ENCODE measurements at regions not wholly inside any gene's neighbourhood (a gene's known extent, or its start where the extent isn't known, plus 50 kb on each side); places are given as distances from the start of the nearest gene placed in this dataset.

DNA sequence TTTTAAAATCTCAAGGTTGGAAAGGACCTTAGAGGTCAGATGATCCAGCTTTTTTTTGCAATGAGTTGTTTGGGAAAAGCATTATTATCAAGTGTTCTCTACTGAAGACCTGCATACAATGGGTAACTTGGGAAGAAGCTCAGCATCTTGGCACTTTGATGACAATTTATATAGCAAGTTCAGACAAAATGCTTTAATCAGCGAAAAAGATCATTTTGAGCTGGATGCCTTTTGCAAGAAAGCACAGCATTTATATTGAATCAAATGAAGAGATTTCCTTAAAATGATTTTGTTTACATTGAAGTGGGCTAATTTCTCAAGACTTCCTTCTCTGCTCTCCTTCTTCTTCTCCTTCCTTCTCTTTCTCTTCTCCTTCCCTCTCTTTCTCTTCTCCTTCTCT is 796.4 kb upstream of the CDH2 start:
- no peak for DNase-seq (ENCODE audit: low read depth)

DNA sequence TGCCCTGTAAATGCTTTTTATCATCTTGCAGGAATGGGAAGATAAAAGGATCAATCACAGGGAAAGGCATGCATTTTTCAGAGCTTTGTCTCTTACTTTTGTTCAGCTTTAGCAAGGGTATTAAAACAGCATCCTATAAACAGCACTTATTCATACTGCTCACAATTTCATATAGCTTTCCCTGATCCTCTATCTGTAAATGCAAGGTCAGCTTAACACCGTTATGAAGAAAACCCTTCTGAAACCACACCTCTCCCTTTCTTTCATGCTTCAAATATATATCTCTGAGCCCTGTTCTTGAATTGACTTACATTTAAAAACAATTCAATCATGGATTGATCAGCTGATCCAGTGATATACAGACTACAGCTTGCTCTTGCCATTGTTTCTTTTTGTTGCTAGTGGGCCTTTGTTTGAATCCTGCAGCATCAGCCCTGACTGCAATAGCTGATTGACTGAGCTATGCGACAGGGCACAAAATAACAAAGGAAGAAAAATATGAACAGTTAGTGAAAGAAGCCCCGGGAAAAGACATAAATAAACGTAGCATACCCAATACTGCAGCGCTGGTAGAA is 795.5 kb upstream of the CDH2 start:
- no peak for DNase-seq (ENCODE audit: low read depth)

DNA sequence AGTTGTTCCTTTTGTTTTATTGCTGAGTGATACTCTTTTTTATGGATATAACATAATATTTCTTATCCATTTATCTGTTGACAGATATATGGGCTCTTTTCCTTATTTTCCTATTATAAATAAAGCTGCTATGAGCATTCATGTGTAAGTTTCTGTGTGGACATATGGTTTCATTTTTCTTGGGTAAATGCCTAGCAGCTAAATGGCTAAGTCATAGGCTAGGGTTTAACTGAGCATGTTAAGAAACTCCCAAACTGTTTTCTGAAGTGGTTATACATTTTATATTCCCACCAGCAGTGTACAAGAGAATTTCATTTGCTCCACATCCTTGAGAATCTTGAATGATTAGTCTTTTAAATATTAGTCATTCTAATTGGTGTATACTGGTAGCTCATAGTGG is 786.6 kb upstream of the CDH2 start:
- no peak for DNase-seq (ENCODE audit: low read depth)

DNA sequence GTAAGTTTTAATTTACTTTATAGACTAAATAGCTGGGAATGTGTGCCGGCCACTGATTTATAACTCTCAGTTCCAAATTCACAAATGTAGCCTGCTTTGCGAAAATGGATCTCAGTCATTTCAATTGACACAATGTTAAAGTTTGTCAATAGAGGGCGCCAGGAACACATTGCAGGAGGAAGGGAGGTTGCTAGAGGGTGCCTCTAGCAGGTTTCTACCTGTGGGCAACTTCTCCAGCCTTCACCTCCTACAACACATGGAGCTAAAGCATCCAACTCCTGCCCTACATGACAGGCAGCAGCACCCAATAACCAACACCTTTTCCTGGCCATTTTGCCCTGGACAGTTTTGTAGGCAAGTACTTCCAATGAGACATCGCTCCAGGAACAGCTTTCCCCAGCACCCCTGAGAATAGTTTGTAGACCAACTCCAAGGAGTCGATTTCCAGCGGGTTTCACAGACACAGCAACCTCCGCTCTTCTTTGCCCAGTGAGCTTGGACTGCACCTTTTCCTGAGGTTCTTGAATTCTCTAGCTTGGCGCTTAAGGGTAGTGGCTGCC is 784.8 kb upstream of the CDH2 start:
- DNase-seq (ENCODE audit: low read depth), result no peak

DNA sequence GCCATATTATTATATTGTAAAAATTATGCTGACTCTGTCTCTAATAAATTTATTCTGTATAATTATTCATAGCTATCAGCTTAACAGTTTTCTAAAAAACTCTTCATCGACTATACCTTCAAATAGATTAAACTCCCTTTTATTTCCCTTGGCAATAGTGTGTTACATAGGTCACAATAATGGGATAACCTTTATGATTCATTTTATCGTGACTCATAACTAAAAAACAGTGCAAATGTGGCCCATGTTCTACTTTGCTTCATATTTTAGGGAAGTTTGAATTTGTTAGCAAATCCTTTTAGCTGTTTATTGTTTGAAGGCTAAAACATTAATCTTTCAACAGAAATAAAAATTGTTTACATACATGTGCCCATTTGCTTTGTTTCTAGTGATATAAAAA is 783.2 kb upstream of the CDH2 start:
- DNase-seq (ENCODE audit: low read depth), result no peak

DNA sequence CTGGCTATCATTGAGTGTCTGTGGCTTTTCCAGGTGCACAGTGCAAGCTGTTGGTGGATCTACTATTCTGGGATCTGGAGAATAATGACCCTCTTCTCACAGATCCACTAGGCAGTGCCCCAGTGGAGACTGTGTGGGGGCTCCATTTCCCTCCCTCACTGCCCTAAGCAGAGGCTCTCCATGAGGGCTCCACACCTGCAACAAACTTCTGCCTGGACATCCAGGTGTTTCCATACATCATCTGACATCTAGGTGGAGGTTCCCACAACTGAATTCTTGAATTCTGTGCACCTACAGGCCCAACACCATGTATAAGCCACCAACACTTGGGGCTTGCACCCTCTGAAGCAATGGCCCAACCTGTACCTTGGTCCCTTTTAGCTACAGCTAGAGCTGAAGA is 775.4 kb upstream of the CDH2 start:
- no peak for DNase-seq (ENCODE audit: low read depth)

DNA sequence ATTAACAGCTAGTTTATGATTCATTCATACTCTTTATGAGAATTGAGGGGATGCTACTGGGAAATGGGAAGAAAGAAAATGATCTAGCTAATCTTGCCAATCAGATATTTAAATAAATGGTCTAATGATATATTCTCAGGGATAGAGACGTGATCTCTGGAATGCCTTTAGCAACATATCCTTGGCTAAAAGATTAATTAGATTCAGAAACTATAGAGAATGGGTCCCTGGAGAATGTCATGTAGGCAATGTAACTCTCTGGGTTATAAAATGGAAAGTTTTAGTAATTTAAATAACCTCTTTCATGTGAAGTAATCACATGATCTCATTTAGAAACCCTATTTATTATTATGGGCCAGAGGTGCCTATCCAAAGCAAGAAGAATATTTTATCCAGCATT is 771.0 kb upstream of the CDH2 start:
- no peak for DNase-seq (ENCODE audit: low read depth)

DNA sequence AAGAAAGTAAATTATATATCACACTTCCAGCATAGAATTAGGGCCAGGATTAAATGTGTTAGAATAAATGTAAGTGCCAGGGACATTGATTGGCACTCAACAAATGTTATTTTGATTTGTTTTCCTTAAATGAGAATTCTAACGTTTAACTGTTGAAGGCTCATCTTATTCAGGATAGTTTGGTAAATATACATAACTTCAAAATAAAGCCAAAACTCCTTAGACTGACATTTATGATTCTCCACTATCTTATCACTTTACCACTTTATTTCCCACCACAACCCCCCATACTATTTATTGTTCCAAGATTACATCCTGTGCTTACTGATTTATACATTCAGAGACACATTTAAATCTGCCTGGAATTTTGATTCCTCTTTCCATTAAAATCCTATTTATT is 769.5 kb upstream of the CDH2 start:
- no peak for DNase-seq (ENCODE audit: low read depth)

DNA sequence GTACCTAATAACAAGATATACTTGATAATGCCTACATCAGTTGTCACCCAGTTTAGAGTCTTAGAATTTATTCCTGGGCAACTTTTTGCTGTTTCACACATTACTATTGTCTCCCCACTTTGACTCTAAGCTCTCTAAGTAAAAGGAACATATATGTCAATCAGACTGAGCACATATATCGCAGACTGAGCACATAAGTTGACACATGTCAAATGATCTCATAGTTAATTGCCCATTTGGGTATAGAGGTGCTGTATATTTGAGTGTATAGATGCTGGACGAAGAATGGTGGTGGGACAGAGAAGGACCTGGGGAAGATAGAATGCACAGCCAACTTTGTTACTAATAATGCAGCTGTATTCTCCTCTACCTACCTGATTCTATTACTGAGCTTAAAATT is 746.0 kb upstream of the CDH2 start:
- no peak for DNase-seq (ENCODE audit: low read depth)

DNA sequence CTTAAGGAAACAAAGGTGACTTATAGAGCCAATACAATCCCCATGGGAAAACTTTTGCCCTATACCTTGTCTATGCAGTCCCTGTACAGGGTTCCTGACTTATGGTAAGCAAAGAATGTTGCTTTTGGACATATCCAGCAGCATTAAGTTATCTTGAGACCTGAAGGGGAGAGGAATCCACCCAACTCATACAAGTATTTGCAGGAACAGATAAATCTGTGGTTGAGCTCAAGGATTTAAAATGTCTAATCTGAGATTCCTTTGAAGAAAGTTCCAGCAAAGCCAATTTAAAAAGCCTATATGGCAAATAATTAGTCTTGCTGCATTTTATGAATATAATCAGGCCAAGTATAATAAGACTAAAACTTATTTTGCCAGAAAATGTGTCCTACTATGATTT is 739.5 kb upstream of the CDH2 start:
- no peak for DNase-seq (ENCODE audit: low read depth)

DNA sequence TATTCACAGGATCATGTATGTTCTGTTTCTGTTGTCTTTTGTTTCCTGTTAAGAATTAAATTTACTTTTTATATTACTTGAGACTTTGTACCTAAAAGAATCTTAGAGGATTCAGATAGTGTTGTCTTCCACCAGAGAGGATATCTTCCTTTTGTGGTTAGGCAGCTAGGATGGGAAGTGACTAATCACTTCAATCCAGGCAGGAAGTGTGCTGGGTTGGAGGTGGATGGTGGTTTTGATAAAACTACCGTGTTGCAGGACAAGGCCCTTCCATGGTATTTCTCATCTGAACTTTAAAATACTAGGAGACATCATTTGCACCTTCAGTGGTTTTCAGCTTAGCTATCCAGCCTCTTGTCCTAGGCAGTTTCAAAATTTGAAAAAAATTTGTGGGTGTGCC is 728.6 kb upstream of the CDH2 start:
- no peak for DNase-seq (ENCODE audit: low read depth)

DNA sequence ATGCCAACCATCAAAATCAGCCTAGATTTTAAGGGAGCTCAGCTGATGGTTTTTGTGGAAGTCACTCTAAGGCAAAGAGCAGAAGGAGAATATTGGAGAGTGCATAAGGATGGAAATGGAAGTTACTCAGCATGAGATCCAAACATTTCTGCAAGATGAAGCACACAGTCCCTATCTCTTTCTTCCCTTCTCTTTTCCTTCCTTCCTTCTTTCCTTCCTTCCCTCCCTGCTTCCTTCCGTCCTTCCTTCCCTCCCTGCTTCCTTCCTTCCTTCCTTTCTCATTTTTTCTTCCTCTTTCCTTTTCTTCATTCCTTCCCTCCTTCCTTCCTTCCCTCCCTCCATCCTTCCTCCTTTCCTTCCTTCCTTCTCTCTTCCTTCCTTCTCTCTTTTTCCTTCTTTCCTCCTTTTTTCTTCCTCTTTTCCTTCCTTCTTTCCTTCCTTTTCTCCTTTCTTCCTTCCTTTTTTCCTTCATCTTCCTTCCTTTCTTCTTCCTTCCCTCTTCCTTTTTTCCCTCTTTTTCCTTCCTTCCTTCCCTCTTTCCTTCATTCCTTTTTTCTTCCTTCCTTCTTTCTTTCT is 727.9 kb upstream of the CDH2 start:
- DNase-seq (ENCODE audit: low read depth), result no peak

DNA sequence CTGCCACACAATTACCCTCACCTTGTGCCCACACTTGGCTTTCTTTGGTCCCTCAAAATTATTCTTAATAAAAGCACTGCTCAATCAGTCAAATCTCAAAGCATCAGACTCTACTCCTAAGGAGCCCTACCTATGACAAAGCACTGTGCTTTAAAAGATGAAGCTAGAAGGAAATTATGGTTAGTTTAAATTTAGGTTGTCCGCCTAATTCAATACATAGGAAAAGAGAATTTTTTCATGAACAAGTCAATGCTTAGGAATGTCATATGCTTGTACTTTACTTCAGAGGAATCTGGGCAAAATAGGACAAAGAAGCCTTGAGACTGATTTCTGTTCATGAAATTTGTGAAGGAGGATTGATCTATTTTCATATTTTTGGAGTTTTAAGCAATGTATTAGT is 726.4 kb upstream of the CDH2 start:
- DNase-seq (ENCODE audit: low read depth), result no peak

DNA sequence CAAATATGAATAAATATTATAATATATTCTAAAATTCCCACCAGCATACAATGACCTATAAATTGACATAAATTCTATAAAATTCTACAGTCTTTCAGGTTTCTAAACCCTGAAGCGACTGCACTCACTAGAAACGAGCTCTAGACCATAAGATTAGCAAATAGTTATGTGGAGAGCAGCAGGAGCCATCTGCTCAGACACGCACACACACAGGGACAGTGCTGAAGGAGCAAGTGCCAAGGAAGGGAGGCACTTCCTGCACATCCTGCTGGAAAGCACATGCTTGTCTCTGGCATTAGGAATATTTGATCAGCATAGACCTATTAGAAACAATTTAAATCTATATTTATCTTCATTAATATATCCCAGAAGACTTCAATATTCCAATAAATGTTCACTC is 713.9 kb upstream of the CDH2 start:
- DNase-seq (ENCODE audit: low read depth), result no peak

DNA sequence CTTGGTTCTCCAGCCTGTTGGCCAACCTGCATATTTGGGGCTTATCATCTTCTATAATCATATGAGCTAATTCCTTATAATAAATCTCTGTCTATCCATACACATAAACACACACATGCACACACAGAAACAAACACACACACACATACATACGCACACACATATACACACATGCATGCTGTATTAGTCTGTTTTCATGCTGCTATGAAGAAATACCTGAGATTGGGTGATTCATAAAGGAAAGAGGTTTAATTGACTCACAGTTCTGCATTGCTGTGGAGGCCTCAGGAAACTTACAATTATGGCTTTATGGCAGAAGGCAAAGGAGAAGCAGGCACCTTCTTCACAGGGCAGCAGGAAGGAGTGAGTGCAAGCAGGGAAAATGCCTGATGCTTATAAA is 707.4 kb upstream of the CDH2 start:
- no peak for DNase-seq (ENCODE audit: low read depth)

DNA sequence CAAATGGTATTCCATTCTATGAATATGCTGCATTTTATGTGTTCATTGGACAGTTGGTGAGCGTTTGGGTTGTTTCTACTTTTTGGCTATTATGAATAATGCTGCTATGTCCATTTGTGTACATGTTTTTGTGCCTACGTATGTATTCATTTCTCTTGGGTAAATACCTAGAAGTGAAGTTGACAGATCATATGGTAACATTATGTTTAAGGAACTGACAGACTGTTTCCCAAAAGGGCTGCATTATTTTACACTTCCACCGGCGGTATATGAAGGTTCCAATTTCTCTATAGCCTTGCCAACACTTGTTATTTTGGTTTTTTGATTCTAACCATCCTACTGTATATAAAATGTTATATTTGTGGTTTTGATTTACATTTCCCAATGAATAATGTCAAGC is 703.9 kb upstream of the CDH2 start:
- no peak for DNase-seq (ENCODE audit: low read depth)

DNA sequence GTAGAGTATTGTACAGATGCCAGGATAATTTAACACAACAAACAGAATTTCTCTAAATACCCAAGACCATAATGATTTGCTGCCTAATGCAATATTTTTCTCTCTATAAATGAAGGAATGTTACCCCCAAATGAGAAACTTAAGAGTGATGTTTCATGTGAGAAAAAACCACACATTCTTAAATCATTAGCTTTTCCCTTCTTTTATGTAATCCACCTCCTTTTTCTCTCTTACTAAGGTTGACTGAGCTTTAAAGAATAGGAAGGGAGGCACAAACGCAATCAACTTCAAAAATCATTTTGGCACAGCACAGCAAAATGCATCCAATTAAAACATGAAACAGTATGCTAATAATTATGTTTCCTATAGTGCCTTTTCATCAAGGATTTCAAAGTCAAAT is 698.1 kb upstream of the CDH2 start:
- DNase-seq (ENCODE audit: low read depth), result peak; percentile 20

DNA sequence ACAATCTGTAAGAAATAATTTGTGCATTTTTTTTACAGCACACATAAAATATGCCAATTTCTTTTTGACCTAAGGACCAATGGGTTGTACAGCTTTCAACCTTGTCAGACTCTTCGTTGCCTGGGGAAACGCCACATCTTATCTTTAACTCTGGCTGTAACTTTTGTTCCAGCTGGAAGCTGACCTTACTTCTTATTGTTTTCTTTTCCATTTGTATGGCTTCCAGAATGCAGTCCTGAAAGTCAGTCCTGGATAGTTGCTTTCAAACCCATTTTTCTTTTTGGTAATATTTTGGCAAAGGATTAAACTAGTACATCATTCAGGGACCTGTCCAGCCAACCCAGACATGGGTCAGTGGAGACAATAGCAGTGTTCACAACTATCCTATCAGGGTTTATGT is 686.5 kb upstream of the CDH2 start:
- no peak for DNase-seq (ENCODE audit: low read depth)

DNA sequence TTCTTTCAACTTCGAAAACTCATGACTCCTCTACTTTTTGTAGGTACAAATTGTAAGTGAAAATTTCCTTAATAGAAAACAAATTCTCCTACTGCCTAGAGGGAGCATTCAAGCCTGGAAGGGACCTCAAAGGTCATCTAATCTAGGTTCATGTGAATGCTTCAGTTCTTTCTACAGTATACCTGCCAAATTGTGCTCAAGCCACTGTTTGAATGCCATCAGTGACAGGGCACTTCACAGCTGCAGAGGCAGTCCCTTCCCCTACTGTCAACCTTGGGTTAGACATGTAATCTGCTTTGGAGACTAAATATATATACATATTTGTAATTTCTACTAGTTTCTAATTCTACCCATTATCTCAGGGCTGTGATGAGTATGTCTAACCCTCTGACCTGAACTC is 681.3 kb upstream of the CDH2 start:
- no peak for DNase-seq (ENCODE audit: low read depth)

DNA sequence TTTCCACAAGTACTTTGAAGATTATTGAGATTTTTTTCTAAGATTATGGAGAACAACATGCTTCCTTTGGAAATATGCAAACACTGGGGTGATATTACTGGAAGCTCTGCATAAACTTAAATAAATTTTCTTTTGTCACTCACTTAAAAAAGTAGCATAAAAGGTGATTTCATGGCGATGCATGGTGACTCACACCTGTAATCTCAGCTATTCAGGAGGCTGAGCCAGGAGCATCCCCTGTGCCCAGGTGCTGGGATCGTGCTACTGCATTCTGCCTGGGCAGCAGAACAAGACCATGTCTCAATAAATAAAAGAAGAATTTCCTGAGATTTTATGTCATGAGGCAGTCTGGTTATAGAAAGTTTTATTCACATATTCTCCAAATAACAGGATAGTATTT is 679.1 kb upstream of the CDH2 start:
- no peak for DNase-seq (ENCODE audit: low read depth)

DNA sequence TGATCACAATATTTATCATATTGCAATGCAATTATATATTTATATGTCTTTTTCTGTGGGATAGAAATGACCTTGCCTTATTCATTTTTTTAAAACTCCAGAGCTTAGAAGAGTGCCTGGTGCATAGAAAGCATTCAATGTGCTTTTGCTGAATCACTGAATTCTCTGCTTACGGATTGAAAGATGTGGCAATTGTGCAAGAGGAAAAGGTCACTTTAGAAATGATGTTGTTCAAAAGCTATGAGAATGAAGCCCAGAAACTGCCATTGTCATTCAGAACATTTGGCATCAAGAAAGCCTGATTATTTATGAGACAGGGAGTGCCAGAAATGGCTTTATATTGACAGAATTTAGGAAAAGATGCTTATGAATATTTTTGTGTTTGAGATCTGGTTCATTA is 678.6 kb upstream of the CDH2 start:
- peak; percentile 31 for DNase-seq (ENCODE audit: low read depth)

DNA sequence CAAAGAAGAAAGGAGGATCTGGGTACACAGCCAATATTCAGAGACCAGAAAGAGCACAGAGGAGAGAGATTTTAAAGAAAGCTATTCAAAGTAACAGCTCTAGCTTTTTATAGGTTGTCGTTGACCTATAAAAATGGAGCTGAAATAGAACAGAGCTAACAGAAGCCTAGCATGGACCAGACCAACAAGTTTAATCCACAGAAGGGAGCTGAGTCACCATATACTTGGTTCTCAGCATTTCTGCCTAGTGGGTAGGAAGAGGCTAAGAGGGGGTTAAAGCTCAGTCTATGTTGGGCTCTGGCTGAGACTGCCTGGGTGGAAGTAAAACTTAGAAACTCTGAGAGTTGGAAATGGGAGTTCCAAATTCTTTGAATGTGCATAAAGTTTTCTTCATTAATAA is 678.0 kb upstream of the CDH2 start:
- DNase-seq (ENCODE audit: low read depth), result no peak

DNA sequence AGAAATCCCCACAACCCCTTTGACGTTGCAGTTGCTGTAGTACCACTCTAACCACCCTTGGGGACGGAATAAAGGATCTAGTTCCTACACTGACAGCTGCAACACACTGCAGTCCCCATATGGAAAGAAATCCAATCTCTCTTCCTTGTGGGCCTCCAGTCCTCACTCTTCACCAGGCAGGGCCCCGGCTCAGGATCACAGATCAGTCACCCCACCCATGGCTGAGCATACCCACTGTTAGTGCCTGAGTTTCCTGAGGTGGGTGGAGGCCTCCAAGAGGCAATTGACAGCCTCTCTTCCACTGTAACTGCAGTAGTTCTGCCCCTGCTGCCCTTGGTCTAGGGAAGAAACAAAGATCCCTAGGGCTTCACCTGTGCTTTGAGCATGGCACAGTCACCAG is 670.0 kb upstream of the CDH2 start:
- no peak for DNase-seq (ENCODE audit: low read depth)

DNA sequence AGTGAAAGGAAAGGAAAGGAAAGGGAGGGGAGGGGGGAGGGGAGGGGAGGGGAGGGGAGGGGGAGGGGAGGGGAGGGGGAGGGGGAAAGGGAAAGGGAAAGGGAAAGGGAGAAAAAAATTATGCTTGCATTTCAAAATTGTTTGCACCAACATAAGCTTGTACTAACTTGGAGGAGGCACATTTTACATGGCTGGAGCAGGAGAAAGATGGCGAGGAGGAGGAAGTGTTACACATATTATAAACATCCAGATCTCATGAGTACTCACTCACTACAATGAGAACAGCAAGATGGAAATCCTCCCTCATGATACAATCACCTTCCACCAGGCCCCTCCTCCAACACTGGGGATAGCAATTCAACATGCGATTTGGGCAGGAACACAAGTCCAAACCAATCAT is 660.2 kb upstream of the CDH2 start:
- no peak for DNase-seq (ENCODE audit: low read depth)

DNA sequence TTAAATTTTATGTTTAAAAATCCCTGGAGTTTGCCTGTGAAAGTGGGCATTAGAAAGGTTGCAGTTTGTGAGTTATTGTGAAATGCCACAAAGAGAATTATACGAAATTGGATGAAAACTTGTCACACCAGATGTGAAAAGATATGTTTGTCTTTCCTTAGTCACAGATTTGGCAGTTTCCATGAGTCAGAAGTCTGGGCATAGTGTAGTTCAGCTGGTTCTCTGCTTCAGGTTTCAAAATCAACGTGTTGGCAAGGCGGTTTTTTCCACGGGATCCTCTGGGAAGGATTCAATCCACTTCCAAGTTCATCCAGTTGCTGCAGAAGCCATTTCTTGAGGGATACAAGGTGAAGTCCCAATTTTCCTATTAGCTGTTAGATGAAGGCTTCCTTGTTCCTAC is 658.0 kb upstream of the CDH2 start:
- DNase-seq (ENCODE audit: low read depth), result peak; percentile 49

Measured in GM04503 (cell line).